GM18858 (cell line): ENCODE measurements at regions not wholly inside any gene's neighbourhood (a gene's known extent, or its start where the extent isn't known, plus 50 kb on each side); places are given as distances from the start of the nearest gene placed in this dataset.

Source experiments
- ATAC-seq: cut with Tn5 transposase; IDR thresholded peaks from one replicate; pipeline ENCODE4 v1.9.1; 2021; ENCODE audit not compliant: unreplicated experiment

DNA sequence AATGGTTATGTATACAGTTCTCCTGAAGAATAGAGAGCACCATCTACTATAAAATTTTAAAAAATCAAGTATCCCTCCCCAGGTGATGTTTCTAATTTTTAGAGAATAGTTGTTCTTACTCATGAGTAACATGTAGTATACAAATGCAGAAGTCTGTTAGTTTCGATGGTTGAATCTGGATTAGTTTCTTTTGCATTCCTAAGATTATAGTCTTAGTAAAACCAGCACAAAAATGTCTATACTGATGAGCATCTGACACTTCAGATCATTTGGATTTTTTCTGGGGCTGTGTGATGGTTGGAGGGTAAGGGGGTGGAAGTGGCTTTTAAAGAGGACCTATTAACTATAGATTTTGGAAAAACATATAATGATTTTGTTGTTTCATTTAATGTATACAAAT lies 167.3 kb upstream of the SGO1 start:
- ATAC-seq, result no peak

DNA sequence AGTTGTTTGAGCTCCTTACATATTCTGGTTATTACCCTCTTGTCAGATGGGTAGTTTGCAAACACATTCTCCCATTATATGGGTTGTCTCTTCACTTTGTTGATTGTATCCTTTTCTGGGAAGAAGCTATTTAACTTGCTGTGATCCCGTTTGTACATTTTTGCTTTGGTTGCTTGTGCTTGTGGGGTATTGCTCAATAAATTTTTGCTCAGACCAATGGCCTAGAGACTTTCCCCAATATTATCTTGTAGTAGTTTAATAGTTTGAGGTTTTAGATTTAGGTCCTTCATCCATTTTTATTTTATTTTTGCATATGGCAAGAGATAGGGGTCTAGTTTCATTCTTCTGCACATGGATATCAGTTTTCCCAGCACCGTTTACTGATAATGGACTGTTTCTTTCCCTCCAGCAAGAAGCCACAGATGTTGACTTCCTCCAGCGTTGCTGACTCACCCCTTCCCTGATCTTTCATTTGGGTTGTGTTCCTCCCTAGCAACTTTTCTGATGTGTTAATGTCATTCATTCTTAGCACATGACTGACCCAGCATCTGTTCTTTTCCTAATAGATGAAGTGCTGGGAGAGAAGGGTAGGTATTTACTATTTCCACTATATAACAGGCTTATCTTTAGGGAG lies 166.7 kb upstream of the SGO1 start:
- ATAC-seq, result no peak

DNA sequence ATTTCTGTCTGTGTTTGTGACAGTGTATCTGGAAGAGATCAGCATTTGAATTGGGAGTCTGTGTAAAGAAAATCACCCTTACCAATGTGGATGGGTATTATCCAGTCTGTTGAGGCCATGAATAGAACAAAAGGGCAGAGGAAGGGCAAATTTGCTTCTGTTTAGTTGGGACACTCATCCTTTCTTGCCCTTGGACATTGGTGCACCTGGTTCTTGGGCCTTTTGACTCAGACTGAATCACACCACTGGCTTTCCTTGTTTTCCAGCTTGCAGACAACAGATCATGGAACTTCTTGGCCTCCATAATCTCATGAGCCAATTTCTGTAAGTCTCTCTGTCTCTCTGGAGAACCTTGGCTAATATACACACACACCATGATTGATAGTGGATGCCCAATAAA lies 164.4 kb upstream of the SGO1 start:
- no peak for ATAC-seq

- ATAC-seq, result no peak
Observed at GRCh38 chr3:20346916-20347315, 160.9 kb upstream of the SGO1 start.

- ATAC-seq, result no peak
Observed at GRCh38 chr3:20346369-20346768, 160.4 kb upstream of the SGO1 start.

GRCh38 chr3:20344400-20344959 lies 158.5 kb upstream of the SGO1 start:
- peak; percentile 52 for ATAC-seq

GRCh38 chr3:20343790-20344189 lies 157.8 kb upstream of the SGO1 start:
- ATAC-seq, result no peak

- peak; percentile 79 for ATAC-seq
Observed at GRCh38 chr3:20340324-20340928, 154.4 kb upstream of the SGO1 start.

DNA sequence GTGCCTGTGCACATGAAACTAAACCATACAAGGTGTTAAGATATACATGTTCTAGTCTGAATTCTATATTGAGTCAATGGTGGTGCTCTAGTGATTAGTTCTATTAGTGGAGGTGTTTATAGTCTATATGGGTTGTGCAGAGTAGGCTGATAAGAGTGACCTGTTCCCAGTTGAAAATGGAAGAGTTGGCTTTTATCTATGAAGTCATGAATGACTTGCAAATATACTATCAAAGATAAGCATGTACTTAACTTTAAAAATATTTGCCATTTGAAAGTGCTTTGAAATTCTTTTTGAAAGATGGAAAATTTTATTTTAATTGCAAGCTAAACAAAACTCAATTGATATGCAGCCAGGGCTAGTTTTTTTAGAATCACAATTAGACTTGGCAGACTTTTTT lies 150.6 kb upstream of the SGO1 start:
- ATAC-seq, result no peak

DNA sequence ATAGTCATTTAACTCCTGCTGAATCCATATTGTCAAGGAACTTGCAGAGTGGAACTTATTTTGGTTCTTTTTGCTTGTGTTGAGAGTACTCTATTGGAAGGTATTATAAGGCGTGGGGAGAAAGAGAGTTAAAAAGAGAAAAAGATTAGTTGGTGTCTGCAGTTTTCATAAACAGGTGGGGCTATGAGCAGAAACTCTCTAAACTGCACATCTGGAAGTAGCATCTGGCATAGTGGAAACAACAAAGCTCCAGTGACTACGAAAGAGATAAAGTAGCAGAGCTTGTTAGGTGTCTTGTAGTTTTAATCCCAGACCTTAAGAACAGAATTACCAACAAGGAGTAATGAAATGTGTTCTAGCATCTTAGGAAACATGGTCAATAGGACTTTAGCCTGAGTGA lies 148.8 kb upstream of the SGO1 start:
- no peak for ATAC-seq

DNA sequence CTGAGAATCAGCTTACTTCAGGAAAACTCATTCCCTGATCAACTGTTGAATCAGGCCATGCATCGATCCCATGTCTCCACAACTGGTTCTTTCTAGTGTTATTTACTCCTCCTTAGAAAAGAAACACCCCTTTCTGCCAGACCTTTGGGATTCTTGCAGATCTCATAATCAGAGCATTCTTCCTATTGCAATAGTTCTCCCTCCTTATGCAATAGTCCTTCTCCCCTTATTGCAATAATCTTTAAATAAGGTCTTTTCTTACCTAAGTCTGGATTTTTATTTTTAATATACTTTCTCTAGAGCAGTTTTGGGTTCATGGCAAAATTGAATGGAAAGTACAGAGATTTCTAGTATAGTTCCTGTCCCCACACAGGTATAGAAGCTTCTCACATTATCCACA lies 141.9 kb upstream of the SGO1 start:
- ATAC-seq, result no peak

- no peak for ATAC-seq
Observed at GRCh38 chr3:20326541-20326940, 140.5 kb upstream of the SGO1 start.

DNA sequence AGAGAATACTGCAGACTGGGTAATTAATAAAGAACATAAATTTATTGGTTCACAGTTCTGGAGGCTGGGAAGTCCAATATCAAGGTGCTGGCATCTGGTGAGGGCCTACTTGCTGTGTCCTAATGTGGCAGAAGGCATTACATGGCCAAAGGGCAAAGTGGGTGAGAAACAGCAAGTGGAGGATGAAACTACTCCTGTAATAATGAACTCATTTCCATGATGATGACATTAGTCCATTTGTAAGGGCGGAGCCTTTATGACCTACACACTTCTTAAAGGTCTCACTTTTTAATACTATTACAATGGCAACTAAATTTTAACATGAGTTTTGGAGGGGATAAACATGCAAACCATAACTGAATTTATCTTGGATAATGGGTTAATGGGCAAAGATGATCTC lies 139.6 kb upstream of the SGO1 start:
- ATAC-seq, result no peak

DNA sequence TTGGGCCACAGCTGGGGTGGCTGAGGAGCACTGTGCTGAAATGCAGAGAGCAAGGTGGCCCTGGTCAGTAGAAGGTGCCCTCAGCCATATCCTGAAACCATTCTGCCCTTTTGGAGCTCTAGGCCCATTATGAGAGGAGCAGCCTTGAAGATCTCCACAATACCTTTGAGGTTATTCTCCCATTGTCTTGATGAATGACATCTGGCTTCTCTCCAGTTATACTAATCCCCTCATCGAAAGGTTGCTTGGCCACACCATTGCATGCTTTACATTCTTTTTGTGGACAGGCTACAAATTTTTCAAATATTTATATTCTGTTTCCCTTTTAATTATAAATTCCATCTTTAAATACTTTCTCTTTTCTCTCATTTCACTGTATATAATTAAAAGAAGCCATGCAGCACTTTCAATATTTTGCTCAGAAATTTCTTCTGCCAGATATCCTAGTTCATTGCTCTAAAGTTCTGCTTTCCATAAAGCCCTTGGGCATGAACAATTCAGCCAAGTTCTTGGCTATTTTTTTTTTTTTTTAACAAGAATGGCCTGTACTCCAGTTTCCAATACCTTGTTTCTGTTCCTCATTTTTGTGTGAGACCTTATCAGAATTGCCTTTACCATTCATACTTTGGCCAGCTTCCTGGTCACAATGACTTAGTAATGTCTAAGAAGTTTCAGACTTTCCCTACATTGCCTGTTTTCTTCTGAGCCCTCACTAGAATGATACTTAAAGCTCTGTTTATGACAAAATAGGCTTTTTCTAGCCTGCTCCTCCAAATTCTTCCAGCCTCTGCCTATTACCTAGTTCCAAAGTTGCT lies 138.9 kb upstream of the SGO1 start:
- peak; percentile 99 for ATAC-seq

DNA sequence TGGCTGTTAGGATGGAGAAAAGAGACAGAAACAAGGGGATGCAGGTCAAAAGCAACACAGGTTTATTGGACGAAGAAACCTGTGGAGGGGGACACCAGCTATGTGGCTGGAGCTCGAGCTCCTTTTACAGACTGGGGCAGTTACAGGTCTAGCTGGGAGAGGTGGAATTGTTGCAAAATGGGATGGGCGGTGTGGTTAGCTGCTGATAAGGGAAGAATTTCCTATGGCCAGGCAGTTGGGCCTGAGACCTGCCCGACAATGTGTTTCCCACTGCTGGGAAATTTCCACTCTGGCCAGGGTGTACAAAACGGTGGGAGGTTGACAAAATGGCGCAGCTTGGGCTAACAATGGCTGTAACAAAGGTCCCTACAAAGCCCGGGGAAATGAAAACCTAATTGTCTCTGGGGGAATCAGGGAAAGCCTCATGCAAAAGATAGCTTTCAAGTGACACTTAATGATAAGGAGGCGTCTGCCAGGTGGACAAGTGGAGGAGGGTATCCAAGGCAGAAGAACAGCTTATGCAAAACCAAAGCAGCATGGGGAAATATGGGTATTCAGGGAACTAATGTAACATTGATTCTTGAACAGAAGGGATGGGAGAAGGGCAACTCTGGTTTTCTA lies 137.4 kb upstream of the SGO1 start:
- no peak for ATAC-seq

GRCh38 chr3:20322085-20322484 lies 136.1 kb upstream of the SGO1 start:
- no peak for ATAC-seq

- no peak for ATAC-seq
Observed at GRCh38 chr3:20321391-20322047, 135.5 kb upstream of the SGO1 start.

GRCh38 chr3:20320489-20320888 lies 134.5 kb upstream of the SGO1 start:
- ATAC-seq, result no peak

DNA sequence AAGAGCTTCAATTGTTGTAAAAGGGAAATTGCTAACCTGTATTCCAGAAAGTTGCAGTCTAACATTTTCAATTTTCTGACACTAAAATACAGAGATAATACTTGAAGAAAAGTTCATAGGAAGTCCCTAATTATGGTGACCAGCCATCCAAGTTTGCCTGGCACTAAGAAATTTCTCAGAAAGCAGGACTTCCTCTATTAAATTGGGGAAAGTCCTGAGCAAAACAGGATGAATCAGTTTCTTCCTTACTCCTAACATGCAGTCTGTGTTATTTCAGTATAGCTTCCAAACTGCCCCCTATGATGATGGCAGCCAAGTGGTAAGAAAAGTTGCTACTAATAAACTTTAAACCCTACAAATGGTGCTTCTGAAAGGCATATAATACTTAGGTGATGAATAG lies 133.5 kb upstream of the SGO1 start:
- ATAC-seq, result no peak

- ATAC-seq, result no peak
Observed at GRCh38 chr3:20317616-20318015, 131.6 kb upstream of the SGO1 start.

DNA sequence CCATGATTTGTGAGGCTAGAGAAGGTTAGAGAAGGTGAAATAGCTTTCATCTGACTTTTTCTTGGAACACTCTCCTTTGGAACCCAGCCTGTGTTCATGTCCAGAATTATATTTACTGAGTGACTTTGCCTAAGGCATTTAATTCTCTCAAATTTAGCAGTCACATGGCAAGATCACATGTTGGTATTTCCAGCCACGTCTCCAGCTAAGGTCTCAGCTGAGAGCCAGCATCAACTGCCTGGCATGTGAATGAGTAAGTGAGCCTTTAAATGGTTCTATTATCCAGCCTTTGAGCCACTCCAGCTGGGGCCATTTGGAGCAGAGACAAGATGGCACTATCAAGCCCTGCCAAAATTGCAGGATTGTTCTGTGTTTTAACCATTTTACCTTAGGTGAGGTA lies 130.2 kb upstream of the SGO1 start:
- ATAC-seq, result no peak
